Ishikawa (cell line): ENCODE measurements at regions not wholly inside any gene's neighbourhood (a gene's known extent, or its start where the extent isn't known, plus 50 kb on each side); places are given as distances from the start of the nearest gene placed in this dataset.

Experiments used
- CEBPB ChIP-seq: IDR thresholded peaks from 2 replicates; pipeline ENCODE4 v1.6.1; 2012
- CREB1 ChIP-seq: IDR thresholded peaks from 2 replicates; pipeline ENCODE4 v1.6.1; 2012; ENCODE audit warnings: low read depth
- EGR1 ChIP-seq: IDR thresholded peaks from 2 replicates; pipeline ENCODE4 v1.6.1; 2012
- EP300 ChIP-seq: IDR thresholded peaks from 2 replicates; pipeline ENCODE4 v1.6.1; 2012; ENCODE audit warnings: borderline replicate concordance
- FOXM1 ChIP-seq: IDR thresholded peaks from 2 replicates; pipeline ENCODE4 v1.6.1; 2012; ENCODE audit warnings: low read depth, borderline replicate concordance
- MAX ChIP-seq: IDR thresholded peaks from 2 replicates; pipeline ENCODE4 v1.6.1; 2012
- NFIC ChIP-seq: IDR thresholded peaks from 2 replicates; pipeline ENCODE4 v1.6.1; 2012
- RAD21 ChIP-seq: IDR thresholded peaks from 2 replicates; pipeline ENCODE4 v1.6.1; 2012; ENCODE audit warnings: low read depth
- REST ChIP-seq: IDR thresholded peaks from 2 replicates; pipeline ENCODE4 v1.6.1; 2012; ENCODE audit warnings: low read depth, mild to moderate bottlenecking
- TAF1 ChIP-seq: IDR thresholded peaks from 2 replicates; pipeline ENCODE4 v1.6.1; 2012; ENCODE audit warnings: low read depth, mild to moderate bottlenecking
- TCF12 ChIP-seq: IDR thresholded peaks from 2 replicates; pipeline ENCODE4 v1.6.1; 2012; ENCODE audit warnings: low read depth
- TEAD4 ChIP-seq: IDR thresholded peaks from 2 replicates; pipeline ENCODE4 v1.6.1; 2012
- USF1 ChIP-seq: IDR thresholded peaks from 2 replicates; pipeline ENCODE4 v1.6.1; 2012
- YY1 ChIP-seq: IDR thresholded peaks from 2 replicates; pipeline ENCODE4 v1.6.1; 2012; ENCODE audit warnings: low read depth
- ZBTB7A ChIP-seq: IDR thresholded peaks from 2 replicates; pipeline ENCODE4 v1.6.1; 2012; ENCODE audit warnings: low read depth

- TF ChIP-seq NFIC (no peak), YY1 (no peak), RAD21 (no peak), CEBPB (no peak), TEAD4 (no peak), EGR1 (no peak), TAF1 (no peak), REST (no peak), CREB1 (no peak), TCF12 (no peak), FOXM1 (no peak), USF1 (no peak)
Measured at GRCh38 chrX:8304668-8305067, 133.6 kb upstream of the VCX2 start.

GRCh38 chrX:8305350-8305749, 134.3 kb upstream of the VCX2 start:
- no peak for TF ChIP-seq TCF12
- TF ChIP-seq CREB1: no peak
- TF ChIP-seq NFIC: no peak
- no peak for TF ChIP-seq REST
- no peak for TF ChIP-seq YY1
- no peak for TF ChIP-seq USF1
- TF ChIP-seq ZBTB7A: no peak
- TF ChIP-seq FOXM1: no peak
- no peak for TF ChIP-seq EGR1
- no peak for TF ChIP-seq RAD21
- no peak for TF ChIP-seq TAF1
- TF ChIP-seq TEAD4: no peak
- TF ChIP-seq EP300: no peak
- no peak for TF ChIP-seq CEBPB
- no peak for TF ChIP-seq MAX

- TF ChIP-seq MAX (no peak), RAD21 (no peak), EP300 (no peak), CEBPB (no peak), EGR1 (no peak), YY1 (no peak), NFIC (no peak)
Measured at GRCh38 chrX:8306291-8306925, 135.3 kb upstream of the VCX2 start.

GRCh38 chrX:8310409-8310808, 139.3 kb upstream of the VCX2 start:
- TF ChIP-seq YY1 (no peak), TAF1 (no peak), ZBTB7A (no peak), CREB1 (no peak), USF1 (no peak), NFIC (no peak), EP300 (no peak), REST (no peak), CEBPB (no peak), MAX (no peak), RAD21 (no peak), TEAD4 (no peak), TCF12 (no peak), EGR1 (no peak), FOXM1 (no peak)
